ACC112 (cell line): ENCODE measurements at regions not wholly inside any gene's neighbourhood (a gene's known extent, or its start where the extent isn't known, plus 50 kb on each side); places are given as distances from the start of the nearest gene placed in this dataset.

Source experiments
- H2AFZ ChIP-seq: fragments of 200-600 bp; sonication (generic); one replicate; pipeline ENCODE4 v1.6.0; 2017; ENCODE audit warnings: antibody characterized with exemption, low read length; ENCODE audit not compliant: unreplicated experiment
- H3K27ac ChIP-seq: fragments of 200-600 bp; sonication (generic); 2 replicates; pipeline ENCODE4 v1.5.1; 2014; ENCODE audit warnings: low read depth, mild to moderate bottlenecking, antibody characterized with exemption, low read length, moderate library complexity
- H3K27me3 ChIP-seq: fragments of 200-600 bp; sonication (generic); 2 replicates; pipeline ENCODE4 v1.6.1; 2014; ENCODE audit warnings: mild to moderate bottlenecking, antibody characterized with exemption, low read length, moderate library complexity, mixed read lengths; ENCODE audit not compliant: insufficient read depth
- H3K36me3 ChIP-seq: fragments of 200-600 bp; sonication (generic); 2 replicates; pipeline ENCODE4 v1.6.1; 2016; ENCODE audit warnings: mild to moderate bottlenecking, antibody characterized with exemption, low read length, moderate library complexity, mixed read lengths; ENCODE audit not compliant: insufficient read depth
- H3K4me1 ChIP-seq: fragments of 200-600 bp; sonication (generic); one replicate; pipeline ENCODE4 v1.6.1; 2016; ENCODE audit warnings: low read length, mixed read lengths; ENCODE audit not compliant: insufficient read depth, unreplicated experiment, control insufficient read depth
- H3K4me3 ChIP-seq: fragments of 200-600 bp; sonication (generic); 2 replicates; pipeline ENCODE4 v1.5.1; 2014; ENCODE audit warnings: mild to moderate bottlenecking, low read depth, low read length
- H3K79me2 ChIP-seq: fragments of 200-600 bp; sonication (generic); one replicate; pipeline ENCODE4 v1.6.0; 2016; ENCODE audit warnings: low read length; ENCODE audit not compliant: control insufficient read depth, unreplicated experiment, insufficient read depth

DNA sequence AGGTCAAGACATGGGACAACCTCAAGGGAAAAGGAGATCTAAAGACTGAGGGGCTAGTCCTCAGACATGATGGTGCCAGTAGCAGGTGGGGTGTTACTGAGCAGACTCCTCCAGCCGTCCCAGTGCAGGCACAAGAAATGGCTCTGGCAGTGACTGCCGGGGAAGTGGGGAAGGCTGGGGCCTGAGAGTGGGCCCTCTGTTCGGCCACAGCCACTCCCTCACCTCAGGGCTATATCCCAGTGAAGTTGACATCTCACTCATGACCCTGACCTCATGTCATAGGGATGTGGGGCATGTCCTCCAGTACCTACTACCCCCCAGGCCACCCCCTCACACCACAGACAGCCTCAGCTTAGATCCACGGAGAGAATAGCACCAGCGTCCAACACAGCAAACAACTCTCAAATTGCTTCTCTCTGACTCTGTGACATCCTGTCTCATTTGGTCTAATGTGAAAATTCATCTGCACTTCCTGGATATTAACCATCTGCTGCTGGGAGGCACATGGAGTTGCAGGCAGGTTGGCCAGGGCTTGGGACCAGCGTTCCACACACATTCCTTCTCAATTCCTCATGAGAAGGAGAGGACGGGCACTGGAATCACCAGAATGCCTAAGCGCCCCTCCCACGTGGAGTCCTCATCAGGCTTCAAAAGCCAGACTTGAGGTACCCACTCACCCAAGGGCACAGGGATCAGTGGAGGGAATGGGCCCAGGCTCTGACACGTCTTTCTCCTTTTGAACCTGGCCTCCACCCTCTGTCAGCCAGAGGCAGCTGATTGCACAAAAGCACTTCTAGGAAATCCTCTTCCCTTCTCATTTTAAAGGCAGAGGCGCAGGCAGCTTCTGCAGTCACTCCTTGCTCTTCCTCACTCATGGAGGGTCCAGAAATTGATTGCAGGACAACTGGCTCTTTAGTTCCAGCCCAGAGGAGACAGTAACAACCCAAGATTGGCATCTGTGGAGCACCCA is 163.6 kb upstream of the CST7 start:
- Histone ChIP-seq H3K27ac (no peak overlapping the region), H3K4me1 (no peaks in the 10 kb centered on the region), H3K27me3 (peaks cover 13% of the 10 kb centered on the region), H3K79me2 (no peaks in the 10 kb centered on the region), H3K4me3 (no peak overlapping the region), H2AFZ (no peak overlapping the region), H3K36me3 (no peaks in the 10 kb centered on the region)

- no peak overlapping the region for H3K4me3 ChIP-seq
- H3K36me3 ChIP-seq: no peaks in the 10 kb centered on the region
- H3K4me1 ChIP-seq: no peaks in the 10 kb centered on the region
- no peaks in the 10 kb centered on the region for H3K79me2 ChIP-seq
- H3K27ac ChIP-seq: no peak overlapping the region
- H2AFZ ChIP-seq: no peak overlapping the region
- peaks cover 13% of the 10 kb centered on the region for H3K27me3 ChIP-seq
Measured at GRCh38 chr20:24786111-24786495, 163.0 kb upstream of the CST7 start.

GRCh38 chr20:24786646-24787045 is 162.4 kb upstream of the CST7 start:
- Histone ChIP-seq H3K27me3 (peaks cover 12% of the 10 kb centered on the region), H3K4me1 (no peaks in the 10 kb centered on the region), H3K36me3 (no peaks in the 10 kb centered on the region), H3K27ac (no peak overlapping the region), H3K4me3 (no peak overlapping the region), H3K79me2 (no peaks in the 10 kb centered on the region), H2AFZ (no peak overlapping the region)

DNA sequence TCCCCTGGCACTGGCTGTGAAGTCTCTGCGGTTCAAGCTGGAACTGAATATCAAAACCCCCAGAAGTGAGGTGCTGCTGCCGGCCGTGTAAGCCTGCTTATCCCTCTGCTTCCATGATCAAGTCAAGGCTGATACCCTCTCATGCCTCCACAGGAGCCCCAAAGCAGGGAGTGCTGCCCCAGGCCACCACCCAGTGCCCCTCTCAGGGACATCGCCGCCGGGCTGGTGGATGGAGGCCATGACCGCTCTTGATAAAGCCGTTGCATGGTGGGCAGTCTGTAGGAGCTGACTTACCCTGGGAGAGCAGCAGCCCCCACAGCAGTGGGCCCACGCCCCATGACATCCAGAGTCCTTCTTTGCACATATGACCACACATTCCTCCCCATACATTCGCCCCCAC is 162.0 kb upstream of the CST7 start:
- no peak overlapping the region for H3K27ac ChIP-seq
- no peak overlapping the region for H2AFZ ChIP-seq
- no peaks in the 10 kb centered on the region for H3K36me3 ChIP-seq
- no peak overlapping the region for H3K4me3 ChIP-seq
- H3K27me3 ChIP-seq: peaks cover 8% of the 10 kb centered on the region
- no peaks in the 10 kb centered on the region for H3K4me1 ChIP-seq
- H3K79me2 ChIP-seq: no peaks in the 10 kb centered on the region

DNA sequence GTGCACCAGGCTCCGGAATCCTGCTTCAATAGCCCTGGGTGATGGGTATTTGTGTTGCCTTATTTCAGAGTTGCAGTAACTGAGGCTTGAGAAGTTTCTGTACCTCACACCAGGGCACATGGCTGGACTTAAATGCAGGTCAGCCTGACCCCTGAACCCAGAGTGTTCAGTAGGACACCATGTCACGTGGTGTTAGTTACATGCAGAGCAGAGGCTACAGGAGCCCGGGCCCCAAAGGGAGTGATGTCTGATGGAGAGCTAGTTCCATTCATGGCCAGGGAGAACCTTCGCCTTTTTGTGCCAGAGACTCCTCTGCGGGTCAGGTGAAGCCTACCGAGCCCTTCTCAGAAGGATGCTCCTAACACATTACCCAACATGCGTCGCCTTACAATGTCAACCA is 161.4 kb upstream of the CST7 start:
- H3K79me2 ChIP-seq: no peaks in the 10 kb centered on the region
- H3K27me3 ChIP-seq: peaks cover 3% of the 10 kb centered on the region

DNA sequence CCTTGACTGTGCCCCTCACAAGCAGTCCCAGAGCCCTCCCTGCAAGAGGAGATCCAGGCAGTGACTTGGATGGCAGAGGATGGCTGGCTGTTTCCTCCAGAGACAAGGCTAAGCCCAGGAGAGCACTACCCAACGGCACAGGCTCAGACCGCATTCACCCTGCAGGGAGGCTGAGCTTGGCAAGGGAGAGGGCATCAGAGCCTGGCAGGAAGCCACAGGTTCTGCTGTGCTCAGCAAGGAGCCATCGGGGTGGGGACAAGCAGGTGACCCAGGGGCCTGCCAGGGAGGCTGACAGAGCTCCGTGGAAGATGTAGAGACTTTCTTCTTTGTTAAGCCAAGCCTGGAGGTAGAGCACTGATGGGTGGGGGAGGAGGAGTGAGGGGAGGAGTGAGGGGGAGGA is 159.2 kb upstream of the CST7 start:
- Histone ChIP-seq H3K27ac (no peak overlapping the region), H3K4me1 (no peaks in the 10 kb centered on the region), H2AFZ (no peak overlapping the region), H3K27me3 (peaks cover 7% of the 10 kb centered on the region), H3K36me3 (no peaks in the 10 kb centered on the region), H3K4me3 (no peak overlapping the region), H3K79me2 (no peaks in the 10 kb centered on the region)

More for the DNA sequence above, 161.4 kb upstream of the CST7 start:
- no peak overlapping the region for H3K27ac ChIP-seq
- H3K4me3 ChIP-seq: no peak overlapping the region
- no peaks in the 10 kb centered on the region for H3K4me1 ChIP-seq
- H2AFZ ChIP-seq: no peak overlapping the region
- no peaks in the 10 kb centered on the region for H3K36me3 ChIP-seq

DNA sequence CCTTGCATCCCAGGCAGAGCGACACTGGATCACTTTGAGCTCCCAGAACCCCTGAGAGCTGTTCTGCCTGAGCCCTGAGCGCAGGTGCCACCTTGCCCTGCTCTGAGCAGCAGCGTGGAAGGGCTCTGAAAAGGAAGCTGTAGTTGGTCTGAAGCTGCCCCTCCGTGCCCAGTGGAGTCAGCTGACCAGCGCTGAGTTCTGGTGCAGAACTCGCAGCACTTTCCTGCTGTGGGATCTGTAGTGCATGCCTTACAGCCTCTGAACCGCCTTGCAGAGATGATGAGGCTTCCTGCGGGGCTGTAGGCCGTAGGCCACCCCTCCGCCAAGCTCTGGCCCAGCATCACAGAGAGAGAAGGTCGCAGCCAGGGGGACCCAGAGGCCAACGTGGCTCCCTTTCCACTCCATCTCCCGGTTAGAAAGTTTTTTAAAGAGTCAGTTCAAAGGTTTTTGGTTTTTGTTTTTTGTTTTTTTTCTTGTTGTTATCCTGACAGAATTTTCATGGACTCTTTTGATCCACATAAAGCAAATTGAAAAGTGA is 158.3 kb upstream of the CST7 start:
- Histone ChIP-seq H3K27ac (no peak overlapping the region), H3K4me1 (no peaks in the 10 kb centered on the region), H3K79me2 (no peaks in the 10 kb centered on the region), H3K36me3 (no peaks in the 10 kb centered on the region), H3K27me3 (peaks cover 12% of the 10 kb centered on the region), H2AFZ (no peak overlapping the region), H3K4me3 (no peak overlapping the region)

DNA sequence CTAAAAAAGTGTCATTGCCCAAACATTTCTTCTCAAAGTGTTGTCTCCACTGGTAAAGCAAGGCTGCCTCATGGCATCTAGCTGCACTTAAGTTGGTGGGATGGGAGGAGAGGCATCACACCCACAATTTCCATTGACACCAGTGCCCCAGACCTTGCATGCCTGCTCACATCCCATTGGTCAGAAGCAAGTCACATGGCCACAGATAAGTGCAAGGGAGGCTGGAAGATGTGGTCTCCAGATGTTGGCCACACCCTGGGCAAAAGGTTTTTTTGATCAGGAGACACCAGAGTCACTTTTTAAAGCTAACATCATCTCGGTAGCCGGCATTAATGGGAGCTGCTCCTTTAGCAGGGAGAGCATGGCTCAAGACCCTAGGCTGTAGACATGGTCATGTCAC is 157.1 kb upstream of the CST7 start:
- Histone ChIP-seq H3K27ac (no peak overlapping the region), H3K4me1 (no peaks in the 10 kb centered on the region), H3K4me3 (no peak overlapping the region), H3K79me2 (no peaks in the 10 kb centered on the region), H3K27me3 (peaks cover 20% of the 10 kb centered on the region), H3K36me3 (no peaks in the 10 kb centered on the region), H2AFZ (no peak overlapping the region)

DNA sequence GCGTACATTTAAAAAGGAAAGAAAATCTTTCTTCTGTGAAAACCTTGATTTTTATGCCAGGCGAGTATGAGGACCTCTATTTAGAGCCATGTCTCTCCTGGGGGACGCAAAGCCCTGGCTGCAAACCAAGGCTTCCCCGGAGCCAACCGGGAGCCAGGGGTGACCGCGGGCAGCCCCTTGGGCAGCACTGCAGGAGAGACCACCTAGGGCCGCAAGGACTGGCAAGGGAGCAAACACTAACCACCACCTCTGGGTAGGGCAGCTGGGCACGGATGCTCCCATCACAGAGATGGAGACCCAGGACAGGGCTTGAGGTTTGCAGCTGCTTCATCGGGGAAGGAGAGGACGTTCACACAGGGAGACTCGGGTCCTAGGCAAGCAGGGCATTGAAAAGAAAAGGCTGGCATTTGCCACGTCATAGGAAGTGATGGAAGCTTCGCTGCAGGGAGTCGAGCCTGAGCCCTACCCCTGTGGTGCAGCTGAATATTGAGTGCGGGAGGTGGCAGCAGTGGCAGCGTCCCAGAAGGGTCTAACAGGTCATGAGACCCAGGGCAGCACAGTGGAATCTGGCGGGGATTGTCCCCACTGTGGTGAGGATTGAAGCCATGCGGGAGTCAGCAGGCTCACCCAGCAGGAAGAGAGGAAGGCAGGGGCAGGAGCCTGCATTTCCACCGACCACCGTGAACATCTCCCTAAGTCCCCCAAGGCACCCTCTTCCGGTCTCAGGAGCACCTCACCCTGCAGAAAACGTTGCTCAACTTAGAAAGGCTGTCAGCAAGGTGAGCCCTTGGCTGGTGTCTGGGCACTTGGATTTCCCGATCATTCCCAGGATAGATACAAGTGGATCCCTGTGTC is 156.2 kb upstream of the CST7 start:
- Histone ChIP-seq H3K36me3 (no peaks in the 10 kb centered on the region), H3K27me3 (peaks cover 26% of the 10 kb centered on the region), H3K4me1 (no peaks in the 10 kb centered on the region), H3K27ac (no peak overlapping the region), H3K79me2 (no peaks in the 10 kb centered on the region), H3K4me3 (no peak overlapping the region), H2AFZ (no peak overlapping the region)

GRCh38 chr20:24795436-24795835 is 153.6 kb upstream of the CST7 start:
- Histone ChIP-seq H3K4me3 (no peak overlapping the region), H3K27me3 (peaks cover 30% of the 10 kb centered on the region), H3K27ac (no peak overlapping the region), H3K79me2 (no peaks in the 10 kb centered on the region), H2AFZ (no peak overlapping the region), H3K36me3 (no peaks in the 10 kb centered on the region), H3K4me1 (no peaks in the 10 kb centered on the region)
